D341Med (cell line): ENCODE measurements at regions not wholly inside any gene's neighbourhood (a gene's known extent, or its start where the extent isn't known, plus 50 kb on each side); places are given as distances from the start of the nearest gene placed in this dataset.
"Not testable (repeated sequence)": the region's sequence is repeated elsewhere in the genome, so short reads cannot be mapped to it uniquely, and the experiment has no call there.

ENCODE experiments used
- DNase-seq: peaks from one replicate; pipeline ENCODE4 v3.0.0; 2012; ENCODE audit warnings: low spot score

DNA sequence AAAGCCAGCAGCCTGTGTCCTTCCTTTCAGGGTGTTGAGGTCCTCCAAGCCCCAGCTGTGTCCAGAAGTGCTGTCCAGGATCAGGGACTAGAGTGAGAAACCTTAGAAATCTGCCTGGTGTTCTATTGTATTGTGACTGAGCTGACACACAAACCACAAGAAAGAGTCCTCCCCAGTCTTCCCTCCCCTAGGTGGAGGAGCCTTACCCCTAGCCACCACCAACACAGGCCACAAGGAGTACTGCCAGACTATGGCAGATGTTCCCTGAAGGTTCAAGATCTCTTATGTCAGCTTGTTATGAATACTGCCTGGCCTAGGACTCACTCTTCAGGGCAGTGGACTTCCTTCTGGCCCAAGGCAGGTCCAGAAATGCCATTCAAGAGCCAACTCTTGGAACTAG lies 514.1 kb upstream of the PITX2 start:
- no peak for DNase-seq

- no peak for DNase-seq
These were observed 520.6 kb upstream of the PITX2 start for GRCh38 chr4:111143510-111143909.

GRCh38 chr4:111154934-111155333 lies 532.1 kb upstream of the PITX2 start:
- DNase-seq, result no peak

DNA sequence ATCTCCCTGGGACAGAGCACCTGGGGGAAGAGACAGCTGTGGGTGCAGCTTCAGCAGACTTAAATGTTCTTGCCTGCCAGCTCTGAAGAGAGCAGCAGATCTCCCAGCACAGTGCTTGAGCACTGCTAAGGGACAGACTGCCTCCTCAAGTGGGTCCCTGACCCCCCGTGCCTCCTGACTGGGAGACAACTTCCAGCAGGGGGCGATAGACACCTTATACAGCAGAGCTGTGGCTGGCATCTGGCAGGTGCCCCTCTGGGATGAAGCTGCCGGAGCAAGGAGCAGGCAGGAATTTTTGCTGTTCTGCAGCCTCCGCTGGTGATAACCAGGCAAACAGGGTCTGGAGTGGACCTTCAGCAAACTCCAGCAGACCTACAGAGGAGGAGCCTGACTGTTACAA lies 541.7 kb upstream of the PITX2 start:
- not testable (repeated sequence) for DNase-seq

DNA sequence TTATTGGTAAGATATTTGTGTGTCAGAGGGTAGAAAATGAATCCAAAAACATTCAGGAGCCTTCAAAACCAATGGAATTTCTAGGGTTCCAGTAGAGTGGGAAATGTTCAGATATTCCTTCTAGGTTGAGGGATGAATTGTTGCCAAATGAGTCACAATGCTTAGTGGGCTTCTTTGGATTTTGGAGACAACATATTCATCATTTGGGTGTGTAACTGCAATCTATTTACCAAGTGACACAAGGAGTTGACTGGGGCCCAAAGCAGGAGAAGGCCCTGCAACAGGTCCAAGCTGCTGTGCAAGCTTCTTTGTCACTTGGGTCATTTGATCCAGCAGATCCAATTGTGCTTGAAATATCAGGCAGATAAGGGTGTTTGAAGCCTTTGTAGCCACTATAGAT lies 551.5 kb upstream of the PITX2 start:
- no peak for DNase-seq

DNA sequence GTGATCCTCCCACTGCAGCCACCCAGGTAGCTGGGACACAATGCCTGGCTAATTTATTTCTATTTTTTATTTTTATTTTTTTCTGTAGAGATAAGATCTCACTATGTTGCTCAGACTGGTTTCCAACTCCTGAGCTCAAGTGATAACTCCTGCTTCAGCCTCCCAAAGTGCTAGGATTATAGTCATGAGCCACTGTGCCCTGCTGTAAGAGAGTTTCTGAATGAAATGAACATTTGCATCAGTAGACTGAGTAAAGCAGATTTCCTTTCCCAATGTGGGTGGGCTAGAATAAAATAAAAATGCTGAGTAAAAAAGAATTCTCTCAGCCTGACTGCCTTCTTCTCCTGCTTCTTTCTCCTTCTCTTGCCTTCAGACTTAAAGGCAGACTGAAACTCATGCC lies 555.4 kb upstream of the PITX2 start:
- DNase-seq, result no peak

- no peak for DNase-seq
These were observed 564.2 kb upstream of the PITX2 start for GRCh38 chr4:111187108-111187507.

DNA sequence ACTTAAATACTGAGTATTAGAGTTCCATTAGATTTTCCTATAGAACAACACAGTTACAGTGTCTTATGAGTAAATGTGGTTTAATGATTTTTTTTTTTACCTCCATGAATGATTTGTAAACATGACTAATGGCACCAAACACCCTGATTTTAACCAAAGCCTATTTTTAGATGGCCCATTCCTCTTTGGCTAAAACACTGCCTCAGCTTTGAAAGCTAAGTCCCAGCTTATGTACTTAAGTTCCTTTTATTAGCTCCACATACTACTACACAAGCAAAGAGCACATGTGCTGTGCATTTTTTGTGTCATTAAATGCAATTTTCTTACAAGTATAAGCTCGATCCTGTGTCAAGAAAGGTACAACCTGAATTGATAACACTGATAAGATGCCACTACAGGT lies 575.6 kb upstream of the PITX2 start:
- no peak for DNase-seq

DNA sequence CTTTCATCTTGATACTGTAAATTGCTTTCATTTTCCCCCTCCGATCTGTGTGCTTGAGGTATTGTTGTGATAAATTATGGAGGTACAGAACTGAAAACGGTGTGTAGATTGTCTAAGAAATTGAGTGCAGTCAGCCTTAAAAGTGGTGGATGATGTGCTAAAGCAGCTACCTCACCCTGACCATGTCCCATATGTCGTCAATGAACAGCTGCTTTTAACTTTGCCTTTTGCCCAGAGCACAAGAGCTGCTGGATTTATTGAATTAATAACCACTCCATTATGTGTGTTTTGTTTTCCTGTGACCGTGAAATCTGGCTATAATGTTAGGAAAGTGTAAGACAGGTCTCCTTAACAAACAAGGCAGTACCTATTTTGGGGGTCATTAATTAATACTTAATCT lies 581.9 kb upstream of the PITX2 start:
- DNase-seq, result no peak

DNA sequence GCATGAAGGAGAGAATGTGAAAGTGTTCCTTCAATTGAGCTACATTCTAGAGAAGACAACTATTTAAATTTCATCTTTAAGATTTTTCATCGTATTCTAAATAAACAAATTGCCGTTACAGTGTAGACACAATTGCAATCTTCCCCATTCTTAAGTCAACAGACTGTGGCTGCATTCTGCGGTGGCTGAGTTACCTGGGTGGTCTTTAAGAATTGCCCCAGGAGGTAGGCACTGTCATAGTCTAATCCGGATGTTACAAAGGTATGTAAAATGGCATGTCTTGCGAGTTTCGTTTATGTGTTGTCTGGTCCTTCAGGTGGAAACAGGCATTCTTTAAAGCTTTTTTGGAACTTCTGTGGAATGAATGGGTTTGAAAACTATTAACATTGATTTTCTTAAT lies 586.1 kb upstream of the PITX2 start:
- DNase-seq, result no peak

DNA sequence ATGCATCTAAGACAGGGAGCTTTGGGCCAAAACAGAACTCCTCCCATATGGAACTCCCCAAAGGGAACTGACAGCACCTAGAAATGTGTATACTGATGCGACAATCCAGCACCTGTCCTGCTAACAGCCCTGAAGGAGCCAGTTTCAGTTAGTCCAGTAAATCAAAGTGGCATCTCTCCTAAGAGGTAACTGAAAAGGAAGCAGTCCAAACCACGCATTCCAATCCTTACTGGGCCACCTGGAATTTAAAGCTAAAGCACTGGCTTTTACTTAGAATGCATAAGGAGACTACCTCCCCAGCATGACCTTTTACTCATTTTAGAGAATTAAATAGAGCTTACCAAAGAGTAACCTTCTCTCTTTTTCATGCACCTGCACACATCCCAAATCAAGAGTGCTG lies 586.8 kb upstream of the PITX2 start:
- DNase-seq, result no peak

DNA sequence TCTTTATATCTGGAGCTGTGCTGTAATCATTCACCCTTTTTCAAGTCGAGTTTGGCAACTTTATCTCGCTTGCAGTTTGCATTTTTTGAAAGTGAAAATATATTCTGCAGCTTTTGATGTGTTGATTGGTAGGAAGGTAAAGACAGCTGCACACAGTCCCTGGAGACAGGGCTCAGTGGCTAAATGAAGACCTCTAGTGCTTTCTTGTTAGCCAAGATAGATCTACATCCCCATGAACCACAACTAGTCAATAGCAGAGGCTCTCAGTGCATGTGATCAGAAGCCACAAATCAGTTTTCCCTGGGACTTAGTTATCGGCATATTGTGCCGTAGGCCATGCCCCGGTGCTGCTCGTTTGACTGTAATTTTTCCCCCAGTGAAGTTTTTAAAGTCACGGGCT lies 587.7 kb upstream of the PITX2 start:
- no peak for DNase-seq

DNA sequence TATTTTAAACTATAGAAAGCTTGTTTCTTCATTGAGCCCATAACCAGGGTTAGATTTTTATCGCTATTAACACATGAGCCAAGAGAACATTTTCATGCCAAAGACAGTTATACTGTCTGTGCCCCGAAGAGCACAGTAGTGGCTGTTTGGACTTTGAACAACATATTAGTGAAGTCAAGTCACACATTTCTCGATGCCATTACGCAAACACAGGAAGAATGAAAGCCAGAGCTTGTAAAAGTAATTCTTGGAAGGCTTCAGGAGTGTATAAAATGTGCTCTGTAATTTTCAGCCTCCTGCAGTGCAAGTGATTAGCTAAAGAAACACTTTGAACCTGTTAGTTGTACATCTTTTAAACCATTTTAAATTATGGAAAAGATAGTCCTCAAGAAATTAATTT lies 590.7 kb upstream of the PITX2 start:
- DNase-seq, result no peak

GRCh38 chr4:111214371-111214770 lies 591.5 kb upstream of the PITX2 start:
- no peak for DNase-seq

- DNase-seq, result no peak
These were observed 592.9 kb upstream of the PITX2 start for GRCh38 chr4:111215755-111216154.

DNA sequence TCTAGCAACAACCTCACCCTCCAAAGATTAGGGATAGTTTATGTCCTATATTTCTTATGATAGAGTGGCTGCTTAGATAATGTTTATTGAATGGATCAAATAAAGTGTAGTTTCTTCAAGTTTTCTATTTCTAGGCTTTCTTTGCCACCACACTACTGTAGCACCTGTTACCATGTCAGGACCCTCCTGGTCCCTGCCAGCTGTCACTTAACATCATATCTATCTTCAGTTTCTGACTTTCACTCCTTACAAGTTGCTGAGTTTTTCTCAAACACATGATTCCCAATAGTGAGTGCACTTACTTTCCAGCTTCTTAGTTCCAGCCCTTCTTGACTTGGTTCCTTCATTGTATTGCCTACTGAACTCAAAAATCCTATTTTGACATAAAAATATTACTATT lies 593.9 kb upstream of the PITX2 start:
- no peak for DNase-seq

GRCh38 chr4:111221371-111221770 lies 598.5 kb upstream of the PITX2 start:
- DNase-seq, result no peak

DNA sequence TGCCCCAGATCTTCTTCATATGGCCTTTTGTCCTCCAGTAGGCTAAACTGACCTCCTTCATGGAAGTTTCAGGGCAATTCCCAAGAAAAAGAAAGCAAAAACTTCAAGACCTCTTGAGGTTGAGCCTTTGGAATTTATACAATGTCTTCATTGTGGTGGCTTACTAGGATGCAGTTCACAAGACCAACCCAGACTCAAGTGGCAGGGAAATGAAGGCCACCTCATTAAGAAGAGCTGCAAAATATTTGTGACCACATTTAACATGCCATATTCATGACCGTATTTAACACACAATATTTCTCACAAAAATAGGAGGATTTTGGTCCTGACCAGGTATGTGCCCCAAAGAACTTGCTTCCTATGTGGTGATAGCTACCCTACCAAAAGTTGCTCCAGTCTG lies 605.5 kb upstream of the PITX2 start:
- DNase-seq, result no peak

DNA sequence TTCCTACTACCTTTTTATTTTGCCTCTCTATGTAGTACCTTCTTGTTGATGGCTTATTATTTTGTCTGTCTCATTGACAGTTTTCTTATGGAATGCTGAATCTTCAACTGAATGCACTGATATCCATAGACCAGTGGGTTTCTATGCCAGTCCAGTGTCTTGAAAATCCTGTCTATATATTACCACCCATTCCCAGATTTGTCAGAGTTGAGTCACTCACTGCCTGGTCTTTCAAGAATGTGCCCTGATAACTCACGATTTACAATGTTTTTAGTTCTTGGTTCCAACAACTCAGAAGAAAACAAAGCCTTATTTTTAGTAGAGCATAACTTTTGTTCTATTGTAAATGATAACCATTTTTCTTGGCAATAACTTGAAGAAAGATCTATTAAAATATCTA lies 606.0 kb upstream of the PITX2 start:
- DNase-seq, result no peak

GRCh38 chr4:111230265-111230664 lies 607.4 kb upstream of the PITX2 start:
- DNase-seq, result no peak

DNA sequence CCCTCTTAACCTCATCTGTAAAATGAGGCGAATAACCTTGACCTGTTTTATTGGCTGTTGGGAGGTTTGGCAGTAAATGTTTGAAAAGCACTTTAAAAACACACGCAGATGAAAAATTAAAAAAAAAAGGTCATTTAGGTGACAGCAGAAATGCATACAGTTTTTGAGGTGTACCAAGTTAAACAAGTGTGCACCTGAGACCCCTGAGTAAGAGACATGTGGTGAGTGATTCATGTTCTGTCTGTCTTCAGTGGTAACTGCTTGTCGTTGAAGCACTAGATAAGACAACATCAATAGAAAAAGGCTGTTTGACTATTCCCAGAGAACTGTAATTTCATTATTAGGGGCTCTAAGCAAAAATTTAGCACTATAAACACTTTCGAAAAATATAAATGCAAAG lies 608.4 kb upstream of the PITX2 start:
- DNase-seq, result no peak

GRCh38 chr4:111234939-111235338 lies 612.1 kb upstream of the PITX2 start:
- no peak for DNase-seq

GRCh38 chr4:111263836-111264235 lies 641.0 kb upstream of the PITX2 start:
- no peak for DNase-seq

GRCh38 chr4:111266937-111267336 lies 644.1 kb upstream of the PITX2 start:
- no peak for DNase-seq

DNA sequence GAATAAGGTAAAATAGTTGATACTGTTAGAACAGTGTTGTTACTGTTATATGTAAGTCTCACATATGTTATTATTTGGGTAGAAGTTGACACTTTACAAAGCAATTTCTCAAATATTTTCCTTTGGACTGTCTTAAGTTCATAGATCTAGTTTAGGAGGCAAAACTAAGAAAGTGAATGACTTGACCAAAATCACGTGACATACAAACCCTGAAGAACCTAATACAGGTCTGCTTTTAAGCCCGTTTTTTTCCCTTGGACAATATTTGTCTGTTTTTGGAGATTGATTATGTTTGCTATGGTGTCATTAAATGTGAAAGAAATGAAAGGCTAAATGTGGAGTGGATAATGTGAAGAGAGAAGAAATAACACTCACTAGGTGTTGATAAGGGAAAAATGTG lies 644.9 kb upstream of the PITX2 start:
- DNase-seq, result no peak
